Hematopoietic multipotent progenitor cell treated with erythropoietin and hydrocortisone succinate and interleukin-3 and kit ligand, for 4 days (in vitro differentiated cells): ENCODE measurements at regions not wholly inside any gene's neighbourhood (a gene's known extent, or its start where the extent isn't known, plus 50 kb on each side); places are given as distances from the start of the nearest gene placed in this dataset.
"Not testable (repeated sequence)": the region's sequence is repeated elsewhere in the genome, so short reads cannot be mapped to it uniquely, and the experiment has no call there.

Experiments
- DNase-seq: peaks from one replicate; pipeline ENCODE4 v3.0.0-alpha.2; 2015

DNA sequence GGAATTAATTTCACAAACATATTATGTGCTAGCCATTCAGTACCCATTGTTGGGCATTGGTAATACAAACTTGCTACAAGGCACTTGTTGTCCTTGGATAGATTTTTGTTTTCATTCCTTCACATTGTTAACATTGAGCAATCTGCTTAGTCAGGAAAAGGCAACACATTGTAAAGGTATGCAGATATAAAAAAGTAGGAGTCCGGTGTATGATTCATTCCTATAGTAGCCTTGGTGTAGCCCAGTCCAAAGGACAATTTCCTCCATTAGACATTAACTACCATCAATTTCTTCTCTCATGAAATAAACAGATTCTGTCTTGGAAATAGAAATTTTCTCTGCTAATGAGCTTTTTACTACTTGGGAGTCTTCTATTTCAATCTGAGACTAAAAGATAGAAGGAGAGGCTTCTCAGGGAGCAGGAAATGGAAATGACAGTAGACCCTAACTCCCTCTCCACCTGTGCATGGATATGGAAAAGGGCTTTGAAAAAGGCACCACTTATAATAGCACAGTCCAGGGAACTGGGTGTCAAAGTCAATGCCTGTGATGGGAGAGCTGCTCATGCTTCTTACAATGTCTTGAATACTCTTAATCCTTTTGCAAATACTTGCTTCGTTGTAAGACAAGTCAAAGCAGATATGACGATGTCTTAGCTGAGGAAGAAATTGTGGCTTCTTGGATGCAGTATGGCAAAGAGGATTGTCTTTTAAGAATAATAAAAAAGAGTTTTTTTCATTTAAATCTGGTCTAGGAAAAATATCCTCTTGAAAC is 369.4 kb upstream of the CITED2 start:
- no peak for DNase-seq

DNA sequence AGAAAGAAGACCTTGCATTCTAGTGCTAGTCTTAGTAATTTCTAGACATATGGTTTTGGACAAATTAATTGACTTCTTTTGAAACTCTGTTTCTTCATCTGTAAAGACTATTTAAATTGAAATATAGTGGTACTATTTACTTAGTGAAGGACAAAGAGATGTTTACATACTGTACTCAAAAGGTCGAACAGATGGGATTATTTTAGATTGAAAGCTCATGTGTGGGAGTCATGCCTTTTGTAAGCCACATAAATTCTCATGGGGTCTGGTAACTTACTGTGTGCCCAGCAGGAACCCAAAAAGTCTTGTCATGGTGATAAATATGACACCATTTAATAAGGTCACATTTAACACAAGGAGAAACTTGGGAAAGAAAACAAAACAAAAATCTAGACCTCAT is 368.2 kb upstream of the CITED2 start:
- no peak for DNase-seq

DNA sequence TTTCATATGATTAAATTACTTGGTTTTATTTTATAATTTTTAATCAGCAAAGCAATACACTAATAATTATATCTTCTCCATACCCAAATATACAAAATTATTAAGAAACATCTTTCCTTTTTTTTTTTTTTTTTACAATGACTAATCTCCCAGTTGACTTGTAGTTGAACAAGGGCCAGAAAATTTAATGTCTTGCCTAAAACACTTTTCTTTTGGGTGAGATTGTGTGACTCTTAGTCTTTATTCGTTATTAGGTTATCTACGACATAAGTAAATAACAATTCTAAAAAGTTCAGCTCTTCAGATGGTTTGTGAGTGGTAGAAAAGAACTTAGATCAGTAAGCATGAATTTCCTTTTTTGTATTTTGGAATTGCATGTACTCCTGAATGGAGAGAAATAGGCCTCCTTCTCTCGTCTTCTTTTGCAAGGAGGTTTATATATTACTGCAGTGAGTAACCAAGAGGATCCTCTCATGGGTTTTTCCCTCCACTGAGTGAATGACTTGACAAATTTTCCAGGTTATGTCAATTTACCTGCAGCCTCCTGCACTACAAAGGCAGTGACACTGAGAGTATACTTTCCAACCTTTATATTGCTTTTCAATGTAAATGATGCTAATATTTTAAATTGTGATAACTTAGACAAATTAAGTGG is 364.5 kb upstream of the CITED2 start:
- DNase-seq: no peak

DNA sequence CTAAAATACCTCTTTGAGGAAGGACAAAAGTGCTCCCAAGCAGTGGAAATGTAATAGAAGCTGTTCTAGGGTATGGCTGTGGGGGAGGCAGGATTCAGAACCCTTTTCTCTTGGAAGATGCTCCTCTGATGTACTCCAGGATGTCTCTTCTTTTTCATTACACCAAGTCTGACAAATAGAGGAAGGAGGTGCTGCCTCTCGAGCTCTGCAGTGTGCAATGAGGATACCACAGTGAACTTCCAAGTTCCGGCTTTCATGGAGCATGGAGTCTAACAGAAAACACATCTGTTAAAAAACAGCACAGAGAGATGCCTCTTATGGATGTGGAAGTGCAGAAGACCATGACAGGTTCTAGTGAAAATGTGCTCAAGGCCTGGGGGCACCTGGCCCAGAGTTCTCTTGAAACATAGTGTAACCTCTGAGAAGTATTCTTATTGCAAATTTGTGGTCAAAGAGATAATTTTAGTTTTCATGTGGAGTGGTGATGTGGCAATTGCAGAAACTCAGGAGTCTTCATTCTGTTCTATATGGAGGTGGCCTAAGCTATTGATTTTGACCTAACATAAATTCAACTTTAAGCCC is 362.0 kb upstream of the CITED2 start:
- no peak for DNase-seq

DNA sequence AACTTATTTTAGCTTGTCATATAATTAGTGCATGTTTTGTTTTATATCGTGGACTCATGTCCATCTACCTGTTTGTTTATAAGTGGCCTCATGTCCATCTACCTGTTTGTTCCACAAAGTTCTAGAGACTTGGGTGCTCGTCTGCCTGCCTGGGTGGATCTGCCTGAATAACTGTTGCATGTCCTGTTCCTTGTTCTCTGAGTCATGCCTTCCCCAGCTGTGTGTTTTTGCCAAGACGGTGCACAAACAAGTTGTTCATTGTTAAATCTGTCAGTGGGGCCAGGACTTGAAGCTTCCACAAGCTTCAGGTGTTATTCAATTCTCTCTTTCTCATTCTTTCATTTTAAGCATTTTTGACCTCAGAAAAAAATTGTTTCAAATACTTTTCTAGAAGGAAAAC is 358.0 kb upstream of the CITED2 start:
- no peak for DNase-seq

DNA sequence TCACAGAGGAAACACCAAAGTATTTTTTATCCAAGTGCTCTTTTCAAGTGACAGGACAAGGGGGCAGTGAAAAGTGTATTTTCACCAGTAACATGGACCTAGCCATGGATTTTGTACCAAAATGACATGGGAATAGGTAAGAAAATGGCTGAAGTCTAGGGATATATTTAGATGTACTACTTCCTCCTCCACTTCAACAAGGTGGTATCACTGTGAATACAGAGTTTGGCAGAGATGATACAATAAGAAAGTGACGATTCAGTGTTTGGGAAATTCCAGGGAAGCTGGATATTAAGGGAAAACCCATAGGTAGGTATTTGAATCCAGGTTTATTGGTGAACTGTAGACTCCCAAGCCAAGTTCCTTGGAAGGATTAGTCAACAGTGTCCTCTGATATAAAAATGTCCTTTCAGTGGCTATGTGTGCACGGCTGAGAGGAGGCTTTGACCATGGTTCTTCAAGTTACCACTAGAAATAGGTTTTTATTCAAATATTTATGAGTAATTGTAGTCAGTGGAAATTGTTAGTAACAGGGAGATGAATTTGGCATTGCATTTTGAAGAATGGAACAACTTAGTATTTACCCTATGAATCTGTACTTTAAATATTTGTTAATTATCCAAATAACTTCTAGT is 356.0 kb upstream of the CITED2 start:
- DNase-seq: no peak

DNA sequence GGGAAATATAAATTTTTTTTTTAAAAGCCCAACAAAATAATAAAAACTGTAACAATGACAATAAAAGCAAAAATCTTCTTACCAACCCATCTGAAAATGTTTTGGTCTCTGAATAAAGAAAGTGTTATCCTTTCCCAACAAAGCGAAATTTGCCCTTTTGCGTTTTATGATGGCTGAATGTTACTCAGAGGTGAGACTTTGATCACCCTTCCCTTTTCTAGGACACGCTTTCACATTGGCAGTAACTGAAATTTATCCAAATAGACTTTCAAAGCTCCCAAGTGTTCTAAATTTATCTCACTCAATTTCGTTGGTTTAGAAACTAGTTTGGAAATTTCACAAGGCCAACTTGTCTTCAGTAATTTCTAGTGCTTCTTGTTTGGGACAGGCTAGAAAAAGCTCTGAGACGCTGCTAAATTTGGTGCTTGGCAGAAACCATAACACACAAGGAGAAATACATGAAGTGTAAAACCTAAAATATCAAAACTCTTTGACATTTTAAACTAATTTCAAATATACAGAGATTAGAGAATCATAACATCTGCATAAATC is 354.5 kb upstream of the CITED2 start:
- no peak for DNase-seq

DNA sequence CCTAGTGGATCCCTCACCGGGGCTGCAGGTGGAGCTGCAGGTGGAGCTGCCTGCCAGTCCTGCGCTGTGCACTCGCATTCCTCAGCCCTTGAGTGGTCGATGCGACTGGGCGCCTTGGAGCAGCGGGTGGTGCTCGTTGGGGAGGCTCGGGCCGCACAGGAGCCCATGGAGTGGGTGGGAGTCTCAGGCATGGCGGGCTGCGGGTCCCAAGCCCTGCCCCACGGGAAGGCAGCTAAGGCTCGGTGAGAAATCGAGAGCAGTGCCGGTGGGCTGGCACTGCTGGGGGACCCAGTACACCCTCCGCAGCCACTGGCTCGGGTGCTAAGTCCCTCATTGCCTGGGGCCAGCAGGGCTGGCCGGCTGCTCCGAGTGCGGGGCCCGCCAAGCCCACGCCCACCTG is 351.8 kb upstream of the CITED2 start:
- DNase-seq: not testable (repeated sequence)

DNA sequence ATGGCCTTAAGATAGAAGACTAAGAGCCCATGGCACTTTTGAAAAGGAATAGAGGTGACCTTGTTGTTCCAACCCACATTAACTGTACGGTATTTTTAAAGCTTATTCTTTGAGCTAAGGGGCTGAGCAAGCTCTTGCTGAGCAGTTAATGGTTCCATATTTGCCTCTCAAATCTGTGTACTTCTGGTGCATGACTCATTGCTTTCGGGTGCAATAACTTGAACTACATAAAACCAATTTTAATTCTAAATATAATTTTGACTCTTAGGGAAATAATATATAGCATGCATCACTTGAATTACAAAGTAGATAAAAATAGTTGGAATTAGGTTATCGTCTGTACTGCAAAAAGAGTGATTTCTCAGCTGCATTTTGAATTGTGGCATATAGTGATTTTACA is 348.1 kb upstream of the CITED2 start:
- DNase-seq: no peak

DNA sequence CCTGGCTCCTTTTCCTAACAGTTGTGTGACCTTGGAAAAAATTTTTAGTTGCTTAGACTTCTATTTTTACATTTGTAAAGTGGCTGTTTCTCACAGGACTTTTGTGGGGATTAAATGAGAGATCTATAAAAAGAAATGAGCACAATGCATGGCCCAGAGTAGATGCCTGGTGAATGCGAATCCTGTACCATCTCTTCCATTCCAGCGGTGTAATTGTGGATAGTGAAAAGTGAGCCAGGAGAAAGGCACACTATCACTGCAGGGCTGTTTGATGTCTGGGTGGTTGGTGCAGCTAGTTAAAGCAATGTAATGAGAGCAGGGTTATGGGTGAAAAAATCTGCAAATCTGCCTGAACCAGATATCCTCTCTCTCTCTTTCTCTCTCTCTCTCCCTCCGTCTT is 347.5 kb upstream of the CITED2 start:
- DNase-seq: no peak

DNA sequence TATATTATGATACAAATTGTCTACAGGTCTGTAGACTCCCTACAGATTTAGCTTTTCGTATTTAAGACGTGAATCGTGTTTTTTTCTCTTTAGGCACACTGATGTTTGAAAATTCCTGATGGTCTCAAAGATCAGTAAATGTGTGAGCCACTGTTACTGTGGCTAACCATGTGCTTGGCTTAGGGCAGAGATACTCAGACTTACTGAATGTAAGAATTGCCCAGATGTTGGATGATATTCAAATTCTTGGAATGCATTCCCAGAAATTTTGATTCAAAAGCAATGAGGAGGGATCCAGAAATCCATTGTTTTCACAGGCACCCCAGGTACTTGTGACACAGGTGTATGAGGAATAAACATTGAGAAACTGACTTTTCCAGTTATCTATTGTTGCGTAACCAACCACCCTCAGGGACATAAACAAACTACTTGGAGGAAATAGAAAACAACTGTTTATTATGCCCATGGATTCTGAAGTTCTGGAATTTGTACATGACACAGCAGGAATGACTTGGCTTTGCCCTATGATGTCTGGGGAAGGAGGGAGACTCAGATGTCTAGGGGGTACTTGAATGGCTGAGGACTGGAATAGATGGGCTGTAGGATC is 339.6 kb upstream of the CITED2 start:
- no peak for DNase-seq

DNA sequence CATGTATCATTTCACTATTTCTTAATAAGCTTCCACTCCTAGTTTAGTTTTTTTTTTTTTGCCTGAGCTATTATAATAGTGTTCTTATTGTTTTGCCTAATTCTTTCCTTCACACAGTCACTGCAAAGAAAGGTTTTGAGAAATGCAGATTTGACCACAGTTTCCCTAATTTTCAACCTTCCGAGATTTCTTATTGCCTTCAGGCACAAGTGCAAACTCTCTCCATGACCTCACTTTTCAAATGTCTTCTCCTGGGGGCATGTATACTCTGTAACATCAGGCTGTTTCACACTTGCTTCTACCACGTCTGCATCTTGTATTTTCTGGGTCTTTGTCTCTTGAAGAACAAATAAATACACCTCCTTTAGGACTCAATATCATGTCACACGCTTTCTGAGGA is 339.0 kb upstream of the CITED2 start:
- no peak for DNase-seq

DNA sequence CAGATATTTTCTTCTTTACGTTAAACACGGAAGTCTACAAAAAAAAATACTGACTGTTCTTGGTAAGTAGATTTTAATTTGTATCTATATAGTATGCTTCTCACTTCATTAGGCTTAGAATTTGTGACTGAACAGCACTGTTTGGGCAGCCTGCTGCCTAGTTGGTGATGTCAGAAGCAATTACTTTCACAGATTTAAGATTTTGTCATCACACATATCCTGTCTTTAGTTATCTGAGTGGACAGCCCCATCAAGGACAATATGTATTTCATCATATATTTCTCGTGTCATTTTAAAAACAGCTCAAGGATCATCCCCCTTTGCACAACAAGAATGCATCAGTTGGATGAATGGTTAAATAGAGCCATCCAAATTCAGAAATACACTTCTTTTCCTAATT is 338.4 kb upstream of the CITED2 start:
- DNase-seq: no peak

DNA sequence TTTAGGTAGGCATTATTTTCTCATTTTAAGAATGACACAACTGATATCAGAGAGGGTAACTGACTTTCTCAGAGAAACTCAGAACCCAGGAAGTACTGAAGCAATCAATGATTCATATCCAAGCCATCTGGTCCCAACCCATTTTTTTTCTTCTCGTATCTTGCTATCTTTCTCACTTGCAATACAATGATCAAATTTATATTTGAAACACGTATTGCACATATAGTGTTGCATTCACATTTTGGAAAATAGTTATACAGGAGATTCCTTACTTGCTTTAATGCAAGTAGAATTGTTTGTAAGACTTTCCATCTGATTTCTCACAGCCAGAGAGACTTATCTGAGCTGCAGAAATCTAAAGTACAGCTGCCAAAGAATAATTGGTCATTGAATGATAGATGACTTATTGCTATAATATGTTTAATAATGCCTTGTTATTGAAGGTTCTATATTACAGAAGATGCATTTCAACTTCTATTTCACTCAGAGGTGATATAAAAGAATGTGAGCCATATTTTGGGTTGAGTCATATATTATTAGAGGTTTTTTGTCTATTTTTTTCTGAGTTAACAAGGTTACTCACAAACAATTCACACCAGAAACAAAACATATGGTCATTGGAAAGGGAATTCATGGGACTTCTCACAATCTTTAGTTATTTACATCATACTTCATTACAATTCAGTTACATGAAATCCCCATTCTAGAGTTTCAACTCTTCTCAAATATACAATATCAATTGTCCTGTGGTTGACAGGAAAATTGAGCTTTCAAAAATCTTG is 337.5 kb upstream of the CITED2 start:
- no peak for DNase-seq

DNA sequence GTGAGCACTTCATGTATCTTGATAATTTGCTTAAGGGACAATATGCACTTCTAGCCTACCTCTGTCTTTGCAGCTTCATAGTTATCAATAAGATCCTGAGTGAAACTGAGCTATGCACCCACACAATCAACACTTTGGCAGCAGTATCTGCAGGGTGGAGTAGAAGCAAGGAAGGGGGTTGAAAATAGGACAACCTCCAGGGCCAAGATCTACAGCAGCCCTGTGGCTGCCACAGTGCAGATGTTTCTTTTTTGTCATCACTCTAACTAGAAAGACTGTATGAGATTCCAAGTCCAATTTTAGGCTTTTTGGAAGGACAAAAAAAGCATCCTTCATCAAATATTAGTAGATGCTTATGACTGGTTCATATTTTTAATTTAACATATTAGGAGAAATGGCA is 336.1 kb upstream of the CITED2 start:
- peak; percentile 47 for DNase-seq

DNA sequence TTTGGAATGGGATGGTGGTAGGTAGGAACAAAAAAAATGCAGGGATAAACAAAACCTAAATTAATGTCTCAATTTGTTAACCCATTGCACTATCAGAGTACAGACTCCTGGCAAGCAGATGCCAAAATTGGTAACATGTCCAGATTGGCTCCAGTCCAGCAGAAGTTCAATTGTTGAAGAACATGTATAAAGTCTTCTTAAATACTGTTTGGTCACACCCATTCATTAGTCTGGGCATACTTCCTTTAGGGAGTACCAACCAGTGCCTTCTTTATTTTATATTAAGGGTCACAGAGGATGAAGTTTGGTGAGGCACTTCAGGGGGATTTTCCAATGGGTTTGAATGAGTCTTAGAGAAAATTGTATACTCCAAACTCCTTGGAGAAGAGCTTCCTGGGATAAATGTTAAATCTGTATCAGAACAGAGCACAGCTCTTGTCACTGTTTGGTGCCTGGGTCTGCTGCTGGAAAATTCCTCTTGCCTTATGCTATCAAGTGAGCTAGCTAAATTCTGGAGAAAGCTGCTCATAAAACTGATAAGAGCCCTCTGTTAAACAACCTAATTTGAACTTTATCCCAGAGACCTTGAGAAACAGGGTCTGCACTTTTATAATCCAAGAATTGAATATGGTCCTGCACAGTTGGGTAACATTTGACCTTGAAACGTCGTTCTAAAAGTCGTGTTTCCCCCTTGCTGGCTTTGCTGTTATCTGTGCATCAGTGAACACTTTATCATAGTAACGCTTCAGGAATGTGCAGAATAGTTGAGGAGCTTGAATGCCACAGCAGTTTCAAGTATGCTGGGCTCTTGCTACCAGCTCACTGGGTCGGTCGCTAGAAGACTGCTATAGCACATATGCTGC is 334.1 kb upstream of the CITED2 start:
- DNase-seq: peak; percentile 44

DNA sequence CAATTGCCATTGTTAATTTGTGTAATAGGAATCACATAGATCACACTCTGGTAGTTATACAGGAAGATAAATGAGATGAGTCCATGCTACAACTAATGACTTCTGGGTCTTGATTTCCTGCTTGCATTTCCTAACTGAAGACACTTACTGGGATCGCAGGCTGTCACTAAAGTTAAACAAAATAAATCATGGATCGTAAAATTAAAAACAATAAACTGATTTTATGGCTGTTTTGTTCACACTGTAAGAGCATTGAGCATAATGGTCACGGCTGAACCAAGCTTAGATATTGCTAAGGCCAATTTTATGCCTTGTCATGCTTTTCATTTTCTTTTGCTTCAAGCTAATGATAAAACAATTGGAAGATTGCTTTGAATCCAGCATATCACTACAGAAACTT is 332.5 kb upstream of the CITED2 start:
- DNase-seq: no peak

DNA sequence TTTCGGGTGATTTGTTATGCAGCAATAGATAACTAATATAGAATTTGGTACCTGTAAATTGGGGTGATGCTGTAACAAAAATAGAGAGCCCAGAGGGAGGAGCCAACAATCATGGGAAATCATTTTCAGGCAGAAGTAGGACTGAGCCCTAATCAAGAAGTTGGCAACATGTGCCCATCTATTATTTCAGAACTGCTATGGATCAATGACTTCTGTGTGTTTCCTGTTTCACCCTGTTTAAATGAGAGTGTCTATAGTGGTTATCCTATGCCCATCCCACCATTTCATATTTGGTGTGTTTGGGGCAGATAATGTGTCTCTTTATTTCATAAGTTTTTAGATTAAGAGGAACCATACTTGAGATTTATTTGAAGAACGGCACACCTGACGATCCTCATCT is 330.8 kb upstream of the CITED2 start:
- no peak for DNase-seq

DNA sequence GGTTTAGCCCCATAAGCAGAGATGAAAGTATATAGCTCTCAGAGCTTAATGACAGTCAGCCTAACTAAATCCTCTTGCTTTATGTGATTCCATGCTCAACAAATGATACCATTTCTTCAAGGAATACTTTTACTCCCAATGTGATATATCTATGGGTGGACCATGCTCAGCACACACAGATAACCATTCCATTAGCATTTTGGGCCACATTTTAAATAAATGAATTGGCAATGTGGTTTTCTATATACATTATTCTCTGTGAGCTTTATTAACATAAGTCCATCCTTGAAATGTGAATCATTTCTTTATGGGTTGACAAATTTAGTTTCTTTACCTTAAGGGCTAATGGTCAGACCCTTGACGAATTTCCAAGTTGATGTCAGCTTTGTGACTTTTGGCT is 329.3 kb upstream of the CITED2 start:
- no peak for DNase-seq

DNA sequence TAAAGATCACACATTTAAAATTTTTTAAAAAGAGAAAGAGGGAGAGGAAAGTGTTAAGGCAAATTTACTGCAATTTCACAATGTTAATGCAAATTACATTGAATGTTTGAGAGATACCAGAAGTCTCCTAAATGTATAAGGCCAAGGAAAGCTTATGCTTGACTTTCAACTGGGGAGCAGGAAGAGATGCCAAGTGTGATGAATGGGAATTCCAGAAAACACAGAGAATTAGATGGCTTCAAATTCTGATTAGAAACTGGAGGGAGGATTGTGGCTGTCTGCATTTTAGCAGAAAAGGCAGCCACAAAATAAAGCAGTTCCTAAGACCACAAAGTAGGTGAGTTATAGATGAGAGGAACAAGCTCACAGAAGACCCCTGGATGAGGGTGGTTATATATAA is 328.3 kb upstream of the CITED2 start:
- no peak for DNase-seq

DNA sequence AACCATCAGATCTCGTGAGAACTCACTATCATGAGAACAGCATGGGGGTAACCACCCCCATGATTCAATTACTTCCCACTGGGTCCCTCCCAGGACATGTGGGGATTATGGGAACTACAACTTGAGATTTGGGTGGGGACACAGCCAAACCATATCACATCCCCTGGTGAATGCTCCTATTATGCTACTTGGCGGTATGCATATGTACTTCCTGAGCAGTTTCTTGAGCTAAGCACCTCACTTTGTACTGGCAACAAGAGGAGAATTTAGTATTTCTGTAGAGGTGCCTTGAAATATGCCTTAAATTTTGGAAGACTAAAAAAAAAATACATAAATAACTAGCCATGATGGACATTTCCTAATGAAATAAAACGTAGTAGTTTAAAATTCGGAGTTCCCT is 327.2 kb upstream of the CITED2 start:
- DNase-seq: no peak
